ENCODE measurements at regions not wholly inside any gene's neighbourhood (a gene's known extent, or its start where the extent isn't known, plus 50 kb on each side); places are given as distances from the start of the nearest gene placed in this dataset.
"Not testable (repeated sequence)": the region's sequence is repeated elsewhere in the genome, so short reads cannot be mapped to it uniquely, and the experiment has no call there.

DNA sequence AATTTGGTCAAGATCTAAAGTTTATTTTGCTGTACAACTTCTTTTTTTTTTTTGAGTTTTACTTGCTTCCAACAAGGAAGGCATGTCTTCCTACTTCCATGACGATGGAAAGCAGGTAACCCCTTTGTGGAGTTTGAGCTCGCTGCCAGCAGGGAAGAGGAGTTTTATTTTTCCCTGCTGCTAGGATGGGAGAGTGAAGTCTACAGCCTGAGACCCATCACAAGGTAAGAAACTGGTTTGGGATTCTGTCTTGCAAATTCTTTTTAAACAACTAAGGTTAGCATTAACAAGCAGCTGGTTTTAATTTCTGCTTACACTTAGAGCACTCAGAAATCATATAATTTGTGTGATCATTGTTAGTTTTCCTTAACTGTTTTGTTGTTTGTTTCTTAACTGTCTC, 108.0 kb upstream of the MAP3K4 start:
- Histone ChIP-seq H3K4me3 (ENCODE audit: low read depth, low read length) (no peak overlapping the region), H3K36me3 (no peaks in the 10 kb centered on the region)
- TF ChIP-seq, protein P1, sequence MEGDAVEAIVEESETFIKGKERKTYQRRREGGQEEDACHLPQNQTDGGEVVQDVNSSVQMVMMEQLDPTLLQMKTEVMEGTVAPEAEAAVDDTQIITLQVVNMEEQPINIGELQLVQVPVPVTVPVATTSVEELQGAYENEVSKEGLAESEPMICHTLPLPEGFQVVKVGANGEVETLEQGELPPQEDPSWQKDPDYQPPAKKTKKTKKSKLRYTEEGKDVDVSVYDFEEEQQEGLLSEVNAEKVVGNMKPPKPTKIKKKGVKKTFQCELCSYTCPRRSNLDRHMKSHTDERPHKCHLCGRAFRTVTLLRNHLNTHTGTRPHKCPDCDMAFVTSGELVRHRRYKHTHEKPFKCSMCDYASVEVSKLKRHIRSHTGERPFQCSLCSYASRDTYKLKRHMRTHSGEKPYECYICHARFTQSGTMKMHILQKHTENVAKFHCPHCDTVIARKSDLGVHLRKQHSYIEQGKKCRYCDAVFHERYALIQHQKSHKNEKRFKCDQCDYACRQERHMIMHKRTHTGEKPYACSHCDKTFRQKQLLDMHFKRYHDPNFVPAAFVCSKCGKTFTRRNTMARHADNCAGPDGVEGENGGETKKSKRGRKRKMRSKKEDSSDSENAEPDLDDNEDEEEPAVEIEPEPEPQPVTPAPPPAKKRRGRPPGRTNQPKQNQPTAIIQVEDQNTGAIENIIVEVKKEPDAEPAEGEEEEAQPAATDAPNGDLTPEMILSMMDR (IDR thresholded peaks at IDR 0.05; ENCODE audit: low read depth, low read length), result no peak

DNA sequence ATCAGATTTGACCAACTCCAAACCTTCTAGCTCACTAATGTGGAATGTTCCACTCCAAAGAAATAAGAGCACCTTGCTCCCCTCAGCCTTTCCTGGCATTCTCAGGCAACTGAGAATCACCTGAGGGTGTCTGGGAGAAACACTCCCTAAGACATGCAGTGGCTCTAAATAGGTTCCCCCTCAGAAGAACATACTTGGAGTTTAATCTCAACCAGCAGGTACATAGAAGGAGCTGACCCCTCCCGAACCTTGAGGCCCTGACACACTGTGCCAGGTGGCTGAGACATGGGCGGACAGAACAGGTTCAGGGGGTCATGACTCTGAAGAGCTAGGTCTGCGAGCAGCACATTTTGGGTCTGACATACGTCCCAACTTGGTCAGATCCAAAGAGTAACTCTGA, 107.6 kb upstream of the MAP3K4 start:
- Histone ChIP-seq H3K9me3 (no peaks in the 10 kb centered on the region), H3K27me3 (no peaks in the 10 kb centered on the region), H3K4me1 (no peaks in the 10 kb centered on the region), H3K4me3 (ENCODE audit: low read depth, low read length) (no peak overlapping the region), H3K36me3 (no peaks in the 10 kb centered on the region)
- DNase-seq, result no peak
- TF ChIP-seq, protein P1 (IDR thresholded peaks at IDR 0.05; ENCODE audit: low read depth, low read length), result no peak

More for the DNA sequence above, 108.0 kb upstream of the MAP3K4 start:
- Histone ChIP-seq H3K4me1 (no peaks in the 10 kb centered on the region), H3K9me3 (no peaks in the 10 kb centered on the region), H3K27me3 (no peaks in the 10 kb centered on the region)
- DNase-seq, result no peak

DNA sequence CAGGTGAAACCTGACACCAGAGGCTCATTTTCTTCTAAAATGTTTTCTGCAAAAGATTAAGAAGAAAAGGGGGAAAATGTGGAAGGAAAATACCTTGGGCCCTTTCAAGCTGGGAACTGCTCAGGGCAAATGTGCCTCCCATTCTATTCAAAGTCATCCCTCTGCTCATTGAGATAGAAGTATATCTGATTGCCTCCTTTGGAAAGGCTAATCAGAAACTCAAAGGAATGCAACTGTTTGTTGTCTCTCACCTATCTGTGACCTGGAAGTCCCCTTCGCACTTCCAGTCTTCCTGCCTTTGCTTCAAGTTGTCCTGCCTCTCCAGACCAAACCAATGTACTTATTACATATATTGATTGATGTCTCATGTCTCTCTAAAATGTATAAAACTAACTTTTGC, 102.4 kb upstream of the MAP3K4 start:
- H3K4me1 ChIP-seq; H3K27me3 ChIP-seq; DNase-seq; H3K9me3 ChIP-seq; H3K4me3 ChIP-seq (ENCODE audit: low read depth, low read length); H3K36me3 ChIP-seq: not testable (repeated sequence)

DNA sequence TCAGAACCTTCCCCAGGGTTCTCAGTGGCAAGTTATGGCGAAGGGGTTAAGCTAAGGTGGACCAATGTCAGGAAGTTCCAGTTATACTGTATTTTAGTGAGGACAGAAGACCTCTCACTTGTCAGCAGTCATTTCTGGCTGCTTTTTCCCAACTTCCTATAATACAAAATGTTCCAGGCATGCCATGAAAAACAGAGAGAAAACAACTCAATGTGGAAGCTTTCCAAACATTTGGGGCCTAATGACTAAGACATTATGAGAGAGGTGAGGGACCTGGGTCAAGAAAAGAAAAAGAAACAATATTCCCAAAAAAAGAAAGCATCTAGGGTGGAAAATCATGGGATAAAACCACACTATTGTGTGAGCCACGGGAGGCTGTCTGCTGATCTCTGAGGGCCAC, 99.9 kb upstream of the MAP3K4 start:
- H3K4me3 ChIP-seq (ENCODE audit: low read depth, low read length), result no peak overlapping the region
- H3K4me1 ChIP-seq, result no peaks in the 10 kb centered on the region
- H3K27me3 ChIP-seq, result no peaks in the 10 kb centered on the region
- no peaks in the 10 kb centered on the region for H3K36me3 ChIP-seq
- H3K9me3 ChIP-seq, result no peaks in the 10 kb centered on the region
- TF ChIP-seq, protein P1 (IDR thresholded peaks at IDR 0.05; ENCODE audit: low read depth, low read length), result no peak
- no peak for DNase-seq

DNA sequence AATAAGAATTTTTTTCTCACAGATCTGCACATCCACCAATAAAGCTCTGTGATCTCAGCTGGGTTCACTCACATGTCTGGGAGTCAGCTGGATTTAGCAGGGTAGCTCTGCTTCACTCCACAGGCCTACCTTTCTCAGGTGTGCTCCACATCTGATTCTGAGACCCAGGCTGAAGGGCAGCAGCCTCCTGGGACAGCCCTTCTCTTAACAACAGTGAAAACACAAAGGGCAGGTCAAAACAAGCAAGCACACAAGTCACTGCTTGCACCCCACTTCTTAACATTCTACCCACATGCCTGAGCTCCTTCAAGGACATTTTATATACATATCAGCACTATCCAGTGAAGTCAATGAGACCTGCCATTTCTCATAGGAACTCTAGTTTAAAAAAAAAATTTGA, 96.0 kb upstream of the MAP3K4 start:
- H3K4me3 ChIP-seq (ENCODE audit: low read depth, low read length), result no peak overlapping the region
- TF ChIP-seq, protein P1 (IDR thresholded peaks at IDR 0.05; ENCODE audit: low read depth, low read length), result no peak
- no peak for DNase-seq
- H3K4me1 ChIP-seq, result no peaks in the 10 kb centered on the region
- no peaks in the 10 kb centered on the region for H3K9me3 ChIP-seq
- no peaks in the 10 kb centered on the region for H3K36me3 ChIP-seq
- no peaks in the 10 kb centered on the region for H3K27me3 ChIP-seq

DNA sequence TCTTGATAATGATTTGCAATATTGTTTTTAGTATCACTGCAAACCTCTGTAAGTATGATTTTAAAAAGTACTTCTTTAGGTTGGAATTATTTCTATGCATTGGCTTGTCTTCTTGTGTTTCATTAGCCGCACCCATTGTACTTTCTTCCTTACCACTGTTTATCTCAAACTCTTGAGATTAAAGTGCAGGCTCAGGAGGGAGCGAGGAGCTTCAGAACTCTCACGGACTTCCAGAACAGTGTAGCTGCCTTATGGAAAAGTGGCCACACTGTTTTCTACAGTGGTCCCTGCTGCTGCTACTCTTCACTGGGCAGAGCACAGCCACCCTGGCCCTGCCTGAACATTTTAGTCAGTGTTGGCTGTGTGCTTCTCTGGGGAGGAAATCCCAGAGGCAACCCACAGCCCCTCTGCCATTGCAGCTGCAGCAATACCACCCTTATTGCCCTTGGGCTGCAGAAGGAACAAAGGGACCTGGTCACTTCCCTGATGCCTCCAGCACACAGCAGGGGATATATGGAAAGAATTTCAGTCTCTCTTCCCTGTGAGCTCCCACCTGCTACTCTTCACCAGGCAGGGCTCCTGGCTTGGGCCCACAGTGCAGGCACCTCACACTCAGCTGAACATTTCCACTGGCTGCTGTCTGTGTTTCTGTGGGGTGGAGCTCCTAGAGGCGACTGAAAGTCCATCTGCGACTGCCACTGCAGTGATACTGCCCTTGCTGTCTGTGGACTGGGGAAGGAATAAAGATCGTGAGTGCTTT, 91.7 kb upstream of the MAP3K4 start:
- no peak for DNase-seq
- H3K27me3 ChIP-seq, result no peaks in the 10 kb centered on the region
- no peak overlapping the region for H3K4me3 ChIP-seq (ENCODE audit: low read depth, low read length)
- no peaks in the 10 kb centered on the region for H3K9me3 ChIP-seq
- TF ChIP-seq, protein P1 (IDR thresholded peaks at IDR 0.05; ENCODE audit: low read depth, low read length), result no peak
- H3K4me1 ChIP-seq, result no peaks in the 10 kb centered on the region
- H3K36me3 ChIP-seq, result no peaks in the 10 kb centered on the region

All from BE2C (cell line).